BE2C (cell line): ENCODE measurements at regions not wholly inside any gene's neighbourhood (a gene's known extent, or its start where the extent isn't known, plus 50 kb on each side); places are given as distances from the start of the nearest gene placed in this dataset.

Experiments used
- DNase-seq: peaks from one replicate; pipeline ENCODE4 v3.0.0-alpha.2; 2020
- H3K27me3 ChIP-seq: fragments of 250-450 bp; sonication (Bioruptor Pico); 2 replicates; pipeline ENCODE4 v1.5.1; 2020; ENCODE audit warnings: mild to moderate bottlenecking
- H3K36me3 ChIP-seq: fragments of 250-450 bp; sonication (Bioruptor Pico); 2 replicates; pipeline ENCODE4 v1.5.1; 2020; ENCODE audit warnings: mild to moderate bottlenecking
- H3K4me1 ChIP-seq: fragments of 250-450 bp; sonication (Bioruptor Pico); 2 replicates; pipeline ENCODE4 v1.5.1; 2020
- H3K4me3 ChIP-seq: 2 replicates; pipeline ENCODE4 v1.5.1; 2011; ENCODE audit warnings: low read depth, low read length
- H3K9me3 ChIP-seq: fragments of 250-450 bp; sonication (Bioruptor Pico); 2 replicates; pipeline ENCODE4 v1.5.1; 2020
- CTCF ChIP-seq: IDR thresholded peaks from 2 replicates; pipeline ENCODE4 v1.5.1; 2012; ENCODE audit warnings: mild to moderate bottlenecking, low read depth, low read length

- no peaks in the 10 kb centered on the region for H3K36me3 ChIP-seq
- H3K9me3 ChIP-seq, result no peaks in the 10 kb centered on the region
- no peak for DNase-seq
- no peak overlapping the region for H3K4me3 ChIP-seq
- 0 out of 2 replicates have a peak, but pooled peaks cover 3% of the 10 kb centered on the region for H3K4me1 ChIP-seq
- no peak for TF ChIP-seq CTCF
- no peaks in the 10 kb centered on the region for H3K27me3 ChIP-seq
Measured at GRCh38 chr1:187390215-187390818, 561.6 kb downstream of the PLA2G4A start.

- no peaks in the 10 kb centered on the region; the same call in 1 of the 2 replicates for H3K9me3 ChIP-seq
- TF ChIP-seq CTCF, result peak; percentile 23; the same call in 1 of the 2 replicates
Measured at GRCh38 chr1:187396226-187396625, 567.5 kb downstream of the PLA2G4A start.

GRCh38 chr1:187396929-187397796 lies 568.4 kb downstream of the PLA2G4A start:
- no peaks in the 10 kb centered on the region for H3K27me3 ChIP-seq
- no peak for TF ChIP-seq CTCF
- no peak overlapping the region for H3K4me3 ChIP-seq
- no peaks in the 10 kb centered on the region; the same call in 1 of the 2 replicates for H3K36me3 ChIP-seq
- H3K9me3 ChIP-seq, result no peaks in the 10 kb centered on the region; the same call in 1 of the 2 replicates
- peaks cover 9% of the 10 kb centered on the region for H3K4me1 ChIP-seq
- DNase-seq, result no peak

More at GRCh38 chr1:187396226-187396625, 567.5 kb downstream of the PLA2G4A start:
- H3K4me1 ChIP-seq, result peaks cover 9% of the 10 kb centered on the region
- no peaks in the 10 kb centered on the region; the same call in 1 of the 2 replicates for H3K36me3 ChIP-seq
- no peak overlapping the region for H3K4me3 ChIP-seq
- H3K27me3 ChIP-seq, result no peaks in the 10 kb centered on the region
- DNase-seq, result peak; percentile 27

- Histone ChIP-seq H3K4me1 (peaks cover 5% of the 10 kb centered on the region), H3K36me3 (no peaks in the 10 kb centered on the region), H3K27me3 (no peaks in the 10 kb centered on the region), H3K9me3 (no peaks in the 10 kb centered on the region), H3K4me3 (no peak overlapping the region)
- no peak for DNase-seq
- TF ChIP-seq CTCF, result no peak
Measured at GRCh38 chr1:187408212-187409004, 579.7 kb downstream of the PLA2G4A start.

GRCh38 chr1:187409341-187409740 lies 580.6 kb downstream of the PLA2G4A start:
- H3K36me3 ChIP-seq, result no peaks in the 10 kb centered on the region
- H3K9me3 ChIP-seq, result no peaks in the 10 kb centered on the region
- no peak for TF ChIP-seq CTCF
- peaks cover 5% of the 10 kb centered on the region for H3K4me1 ChIP-seq
- H3K4me3 ChIP-seq, result no peak overlapping the region
- no peaks in the 10 kb centered on the region for H3K27me3 ChIP-seq
- no peak for DNase-seq
